HCT116 (cell line): ENCODE measurements at regions not wholly inside any gene's neighbourhood (a gene's known extent, or its start where the extent isn't known, plus 50 kb on each side); places are given as distances from the start of the nearest gene placed in this dataset.
"Not testable (repeated sequence)": the region's sequence is repeated elsewhere in the genome, so short reads cannot be mapped to it uniquely, and the experiment has no call there.

Experiments
- ATAC-seq: fragments of 200-7000 bp; cut with Tn5 transposase; 2 replicates; pipeline ENCODE4 v1.9.1; 2020; ENCODE audit warnings: mild to moderate bottlenecking, moderate library complexity
- BruUV-seq: library from RNA; stranded (reverse); fragments of 400-500 nt; replicated peaks from 2 replicates; lab custom pipeline; 2021; lab: Mats Ljungman, UMichigan
- CTCF ChIA-PET: fragments of 300-600 bp; sonication (Branson Sonifier 250); formaldehyde crosslinking; loops from one replicate; lab custom pipeline; 2021; ENCODE audit warnings: antibody characterized with exemption; lab: Charles Lee
- POLR2A ChIA-PET: fragments of 300-600, 350-600 bp; sonication (Branson Sonifier 250); formaldehyde crosslinking; loops from one replicate; lab custom pipeline; 2021; ENCODE audit warnings: antibody characterized with exemption; lab: Charles Lee
- RAD21 ChIA-PET, 2 experiments: fragments of 300-600 bp; sonication (Branson Sonifier 250); formaldehyde crosslinking; loops; one replicate each; lab custom pipeline; 2023; ENCODE audit warnings: low total read pairs in 2 of 2; ENCODE audit not compliant: uncharacterized antibody in 2 of 2, unreplicated experiment in 2 of 2, low non-redundant PET in 1 of 2; lab: Charles Lee
- DNase-seq: peaks from one replicate; pipeline ENCODE4 v3.0.0-alpha.2; 2010; ENCODE audit warnings: low read depth, low spot score
- H2AFZ ChIP-seq: fragments of 200-600 bp; shearing (Covaris generic), sonication (generic); 2 replicates; pipeline ENCODE4 v1.6.1; 2017; ENCODE audit warnings: low read depth, mixed run types, mixed read lengths, antibody characterized with exemption, low read length; ENCODE audit not compliant: poor library complexity, severe bottlenecking
- H3K27ac ChIP-seq: 2 replicates; pipeline ENCODE4 v1.5.1; 2012; ENCODE audit warnings: low read depth, low read length
- H3K27me3 ChIP-seq: fragments of 200-600 bp; sonication (generic); 2 replicates; pipeline ENCODE4 v1.6.1; 2016; ENCODE audit warnings: mixed run types, low read length, mixed read lengths; ENCODE audit not compliant: insufficient read depth
- H3K36me3 ChIP-seq, 2 experiments: fragments of 200-500 bp in 1 of 2; fragments of 200-600 bp in 1 of 2; sonication (Bioruptor generic) in 1 of 2; sonication (generic) in 1 of 2; 2 replicates each; pipeline versions ENCODE4 v1.5.1 to v1.6.1; 2014 to 2016; ENCODE audit warnings: low read length in 2 of 2, inconsistent platforms in 1 of 2, mixed read lengths in 1 of 2, mixed run types in 1 of 2; ENCODE audit not compliant: insufficient read depth in 2 of 2, control insufficient read depth in 1 of 2
- H3K4me1 ChIP-seq, 2 experiments: fragments of 200-600 bp in 1 of 2; sonication (generic) in 1 of 2; 2 replicates each; pipeline versions ENCODE4 v1.5.1 to v1.6.1; 2012 to 2017; ENCODE audit warnings: low read length in 2 of 2, inconsistent platforms in 1 of 2, mild to moderate bottlenecking in 1 of 2, mixed read lengths in 1 of 2, mixed run types in 1 of 2, moderate library complexity in 1 of 2; ENCODE audit not compliant: insufficient read depth in 2 of 2, control insufficient read depth in 1 of 2
- H3K4me2 ChIP-seq: fragments of 200-600 bp; sonication (generic); 2 replicates; pipeline ENCODE4 v1.6.1; 2017; ENCODE audit warnings: mixed run types, low read length, mixed read lengths
- H3K4me3 ChIP-seq, 2 experiments: fragments of 200-600 bp in 1 of 2; sonication (generic) in 1 of 2; replicated peaks in 1 of 2; 2 replicates each; pipeline ENCODE4 v1.5.1; 2011 to 2016; ENCODE audit warnings: low read length in 2 of 2, control low read depth in 1 of 2, low read depth in 1 of 2, mild to moderate bottlenecking in 1 of 2, mixed read lengths in 1 of 2, mixed run types in 1 of 2
- H3K79me2 ChIP-seq: fragments of 200-600 bp; sonication (generic); 2 replicates; pipeline ENCODE4 v1.6.1; 2017; ENCODE audit warnings: mild to moderate bottlenecking, mixed run types, low read length, moderate library complexity, mixed read lengths; ENCODE audit not compliant: insufficient read depth
- H3K9ac ChIP-seq: fragments of 200-600 bp; sonication (generic); 2 replicates; pipeline ENCODE4 v1.6.1; 2016; ENCODE audit warnings: low read length, mixed read lengths
- H3K9me2 ChIP-seq: fragments of 200-600 bp; sonication (generic), shearing (Covaris generic); 2 replicates; pipeline ENCODE4 v1.6.1; 2017; ENCODE audit warnings: mixed run types, mild to moderate bottlenecking, moderate library complexity; ENCODE audit not compliant: insufficient read depth
- H3K9me3 ChIP-seq, 2 experiments: fragments of 200-500 bp in 1 of 2; fragments of 200-600 bp in 1 of 2; sonication (Bioruptor generic) in 1 of 2; sonication (generic) in 1 of 2; 2 replicates each; pipeline ENCODE4 v1.6.1; 2014 to 2017; ENCODE audit warnings: low read length in 2 of 2, mixed read lengths in 2 of 2, inconsistent platforms in 1 of 2, low read depth in 1 of 2, mild to moderate bottlenecking in 1 of 2, mixed run types in 1 of 2, moderate library complexity in 1 of 2; ENCODE audit not compliant: control insufficient read depth in 1 of 2, insufficient read depth in 1 of 2
- H4K20me1 ChIP-seq: fragments of 200-600 bp; sonication (generic), shearing (Covaris generic); 2 replicates; pipeline ENCODE4 v1.6.1; 2017; ENCODE audit warnings: mixed run types, mild to moderate bottlenecking, moderate library complexity; ENCODE audit not compliant: insufficient read depth
- CBX3 ChIP-seq: IDR thresholded peaks from 2 replicates; pipeline ENCODE4 v1.6.1; 2012; ENCODE audit warnings: low read depth
- EZH2 ChIP-seq: fragments of 200-600 bp; sonication (generic); IDR thresholded peaks from 2 replicates; pipeline ENCODE4 v1.6.1; 2017; ENCODE audit warnings: antibody characterized with exemption, mixed run types
- EZH2phosphoT487 ChIP-seq: fragments of 200-600 bp; IDR thresholded peaks from 2 replicates; pipeline ENCODE4 v1.6.1; 2018; ENCODE audit warnings: antibody characterized with exemption, borderline replicate concordance
- JUND ChIP-seq: IDR thresholded peaks from 2 replicates; pipeline ENCODE4 v1.6.1; 2012
- POLR2AphosphoS5 ChIP-seq: IDR thresholded peaks from 2 replicates; pipeline ENCODE4 v1.6.1; 2011; ENCODE audit warnings: mild to moderate bottlenecking, low read depth, low read length, moderate library complexity
- SP1 ChIP-seq: IDR thresholded peaks from 2 replicates; pipeline ENCODE4 v1.6.1; 2012; ENCODE audit warnings: low read depth
- intact Hi-C: fragments of 100-400 bp; cut with micrococcal nuclease; formaldehyde crosslinking; loops from 2 replicates; pipeline ENCODE4 v1.10.0; 2022
- TF ChIP-seq, protein P1 (sequence below): IDR thresholded peaks from 2 replicates; pipeline ENCODE4 v1.6.1; 2011; ENCODE audit warnings: mild to moderate bottlenecking, low read length, moderate library complexity; ENCODE audit not compliant: insufficient replicate concordance; ENCODE audit errors: extremely low read depth

DNA sequence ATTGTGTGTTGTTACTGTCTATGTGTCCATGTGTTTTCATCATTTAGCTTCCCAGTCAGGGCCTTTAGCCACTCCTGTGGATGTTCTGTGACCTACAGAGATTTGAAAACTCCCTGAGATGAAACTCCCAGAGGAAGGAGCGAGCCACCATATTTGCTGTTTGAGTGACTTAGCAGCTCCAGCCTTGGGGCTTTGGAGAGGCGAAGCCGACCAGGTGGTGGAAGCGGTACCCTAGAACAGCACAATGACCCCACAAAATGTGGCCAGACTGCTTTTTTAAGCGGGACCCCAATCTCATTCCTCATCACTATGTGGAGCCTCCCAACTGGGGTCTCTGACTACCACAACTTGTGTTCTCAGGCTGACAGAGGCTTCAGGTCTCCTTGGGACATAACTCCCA is 323.9 kb upstream of the KCND2 start:
- no peak for DNase-seq
- ATAC-seq, result no peak
- Histone ChIP-seq H3K27me3 (no peaks in the 10 kb centered on the region), H3K27ac (no peak overlapping the region), H3K9me2 (no peaks in the 10 kb centered on the region), H3K4me1 (no peaks in the 10 kb centered on the region), H3K79me2 (no peaks in the 10 kb centered on the region)
- no TSS peak for BruUV-seq
- TF ChIP-seq CBX3, result no peak
- no peak for TF ChIP-seq EZH2
- no peak for TF ChIP-seq EZH2phosphoT487
- no peak for TF ChIP-seq SP1
- TF ChIP-seq POLR2AphosphoS5, result no peak
- TF ChIP-seq, protein P1, sequence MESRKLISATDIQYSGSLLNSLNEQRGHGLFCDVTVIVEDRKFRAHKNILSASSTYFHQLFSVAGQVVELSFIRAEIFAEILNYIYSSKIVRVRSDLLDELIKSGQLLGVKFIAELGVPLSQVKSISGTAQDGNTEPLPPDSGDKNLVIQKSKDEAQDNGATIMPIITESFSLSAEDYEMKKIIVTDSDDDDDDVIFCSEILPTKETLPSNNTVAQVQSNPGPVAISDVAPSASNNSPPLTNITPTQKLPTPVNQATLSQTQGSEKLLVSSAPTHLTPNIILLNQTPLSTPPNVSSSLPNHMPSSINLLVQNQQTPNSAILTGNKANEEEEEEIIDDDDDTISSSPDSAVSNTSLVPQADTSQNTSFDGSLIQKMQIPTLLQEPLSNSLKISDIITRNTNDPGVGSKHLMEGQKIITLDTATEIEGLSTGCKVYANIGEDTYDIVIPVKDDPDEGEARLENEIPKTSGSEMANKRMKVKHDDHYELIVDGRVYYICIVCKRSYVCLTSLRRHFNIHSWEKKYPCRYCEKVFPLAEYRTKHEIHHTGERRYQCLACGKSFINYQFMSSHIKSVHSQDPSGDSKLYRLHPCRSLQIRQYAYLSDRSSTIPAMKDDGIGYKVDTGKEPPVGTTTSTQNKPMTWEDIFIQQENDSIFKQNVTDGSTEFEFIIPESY, result no peak
- TF ChIP-seq JUND, result no peak
- TF ChIP-seq, all 23 proteins: peak for 0
- ChIA-PET RAD21 (no interaction called here), POLR2A (no interaction called here), CTCF (interaction anchor here (5.6 kb wide), 1 partner anchor 14 kb away, joined by 31 read pairs; no protein-coding TSS in a partner anchor)
- Histone ChIP-seq H3K9ac (no peak overlapping the region), H3K9me3 (no peaks in the 10 kb centered on the region), H3K4me2 (no peak overlapping the region), H3K36me3 (no peaks in the 10 kb centered on the region), H4K20me1 (no peaks in the 10 kb centered on the region), H2AFZ (no peak overlapping the region), H3K4me3 (no peak overlapping the region)
- intact Hi-C loops, result no loop called here

DNA sequence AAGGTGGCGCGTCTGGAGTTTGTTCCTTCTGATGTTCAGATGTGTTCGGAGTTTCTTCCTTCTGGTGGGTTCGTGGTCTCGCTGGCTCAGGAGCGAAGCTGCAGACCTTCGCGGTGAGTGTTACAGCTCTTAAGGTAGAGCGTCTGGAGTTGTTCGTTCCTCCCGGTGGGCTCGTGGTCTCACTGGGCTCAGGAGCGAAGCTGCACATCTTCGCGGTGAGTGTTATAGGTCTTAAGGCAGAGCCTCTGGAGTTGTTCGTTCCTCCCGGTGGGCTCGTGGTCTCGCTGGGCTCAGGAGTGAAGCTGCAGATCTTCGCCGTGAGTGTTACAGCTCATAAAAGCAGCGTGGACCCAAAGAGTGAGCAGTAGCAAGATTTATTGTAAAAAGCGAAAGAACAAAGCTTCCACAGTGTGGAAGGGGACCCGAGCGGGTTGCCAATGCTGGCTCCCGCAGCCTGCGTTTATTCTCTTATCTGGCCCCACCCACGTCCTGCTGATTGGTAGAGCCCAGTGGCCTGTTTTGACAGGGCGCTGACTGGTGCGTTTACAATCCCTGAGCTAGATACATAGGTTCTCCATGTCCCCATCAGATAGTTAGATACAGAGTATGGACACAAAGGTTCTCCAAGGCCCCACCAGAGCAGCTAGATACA is 322.5 kb upstream of the KCND2 start:
- H3K79me2 ChIP-seq, ATAC-seq, H3K4me2 ChIP-seq, H3K27ac ChIP-seq, H3K27me3 ChIP-seq, H3K4me3 ChIP-seq, H3K9me2 ChIP-seq, DNase-seq, H3K9ac ChIP-seq, CTCF ChIA-PET, H4K20me1 ChIP-seq, intact Hi-C loops, BruUV-seq, H2AFZ ChIP-seq, POLR2A ChIA-PET, H3K36me3 ChIP-seq, RAD21 ChIA-PET, H3K9me3 ChIP-seq, H3K4me1 ChIP-seq: not testable (repeated sequence)

DNA sequence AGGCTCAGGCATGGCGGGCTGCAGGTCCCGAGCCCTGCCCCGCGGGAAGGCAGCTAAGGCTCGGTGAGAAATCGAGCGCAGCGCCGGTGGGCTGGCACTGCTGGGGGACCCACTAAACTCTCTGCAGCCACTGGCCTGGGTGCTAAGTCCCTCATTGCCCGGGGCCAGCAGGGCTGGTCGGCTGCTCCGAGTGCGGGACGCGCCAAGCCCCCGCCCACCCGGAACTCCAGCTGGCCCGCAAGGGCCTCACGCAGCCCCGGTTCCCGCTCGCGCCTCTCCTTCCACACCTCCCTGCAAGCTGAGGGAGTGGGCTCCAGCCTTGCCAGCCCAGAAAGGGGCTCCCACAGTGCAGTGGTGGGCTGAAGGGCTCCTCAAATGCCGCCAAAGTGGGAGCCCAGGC is 321.4 kb upstream of the KCND2 start:
- H3K9me3 ChIP-seq, H3K4me1 ChIP-seq, BruUV-seq, intact Hi-C loops, RAD21 ChIA-PET, H3K79me2 ChIP-seq, H3K36me3 ChIP-seq, H3K27ac ChIP-seq, ATAC-seq, POLR2A ChIA-PET, H3K9me2 ChIP-seq, H3K9ac ChIP-seq, DNase-seq, CTCF ChIA-PET, H3K4me3 ChIP-seq, H3K27me3 ChIP-seq, H4K20me1 ChIP-seq, H3K4me2 ChIP-seq, H2AFZ ChIP-seq: not testable (repeated sequence)
